ENCODE measurements at regions not wholly inside any gene's neighbourhood (a gene's known extent, or its start where the extent isn't known, plus 50 kb on each side); places are given as distances from the start of the nearest gene placed in this dataset.

GRCh38 chr5:142222866-142223558 is 101.8 kb downstream of the SPRY4 start (continued):
- TF ChIP-seq, protein P1, sequence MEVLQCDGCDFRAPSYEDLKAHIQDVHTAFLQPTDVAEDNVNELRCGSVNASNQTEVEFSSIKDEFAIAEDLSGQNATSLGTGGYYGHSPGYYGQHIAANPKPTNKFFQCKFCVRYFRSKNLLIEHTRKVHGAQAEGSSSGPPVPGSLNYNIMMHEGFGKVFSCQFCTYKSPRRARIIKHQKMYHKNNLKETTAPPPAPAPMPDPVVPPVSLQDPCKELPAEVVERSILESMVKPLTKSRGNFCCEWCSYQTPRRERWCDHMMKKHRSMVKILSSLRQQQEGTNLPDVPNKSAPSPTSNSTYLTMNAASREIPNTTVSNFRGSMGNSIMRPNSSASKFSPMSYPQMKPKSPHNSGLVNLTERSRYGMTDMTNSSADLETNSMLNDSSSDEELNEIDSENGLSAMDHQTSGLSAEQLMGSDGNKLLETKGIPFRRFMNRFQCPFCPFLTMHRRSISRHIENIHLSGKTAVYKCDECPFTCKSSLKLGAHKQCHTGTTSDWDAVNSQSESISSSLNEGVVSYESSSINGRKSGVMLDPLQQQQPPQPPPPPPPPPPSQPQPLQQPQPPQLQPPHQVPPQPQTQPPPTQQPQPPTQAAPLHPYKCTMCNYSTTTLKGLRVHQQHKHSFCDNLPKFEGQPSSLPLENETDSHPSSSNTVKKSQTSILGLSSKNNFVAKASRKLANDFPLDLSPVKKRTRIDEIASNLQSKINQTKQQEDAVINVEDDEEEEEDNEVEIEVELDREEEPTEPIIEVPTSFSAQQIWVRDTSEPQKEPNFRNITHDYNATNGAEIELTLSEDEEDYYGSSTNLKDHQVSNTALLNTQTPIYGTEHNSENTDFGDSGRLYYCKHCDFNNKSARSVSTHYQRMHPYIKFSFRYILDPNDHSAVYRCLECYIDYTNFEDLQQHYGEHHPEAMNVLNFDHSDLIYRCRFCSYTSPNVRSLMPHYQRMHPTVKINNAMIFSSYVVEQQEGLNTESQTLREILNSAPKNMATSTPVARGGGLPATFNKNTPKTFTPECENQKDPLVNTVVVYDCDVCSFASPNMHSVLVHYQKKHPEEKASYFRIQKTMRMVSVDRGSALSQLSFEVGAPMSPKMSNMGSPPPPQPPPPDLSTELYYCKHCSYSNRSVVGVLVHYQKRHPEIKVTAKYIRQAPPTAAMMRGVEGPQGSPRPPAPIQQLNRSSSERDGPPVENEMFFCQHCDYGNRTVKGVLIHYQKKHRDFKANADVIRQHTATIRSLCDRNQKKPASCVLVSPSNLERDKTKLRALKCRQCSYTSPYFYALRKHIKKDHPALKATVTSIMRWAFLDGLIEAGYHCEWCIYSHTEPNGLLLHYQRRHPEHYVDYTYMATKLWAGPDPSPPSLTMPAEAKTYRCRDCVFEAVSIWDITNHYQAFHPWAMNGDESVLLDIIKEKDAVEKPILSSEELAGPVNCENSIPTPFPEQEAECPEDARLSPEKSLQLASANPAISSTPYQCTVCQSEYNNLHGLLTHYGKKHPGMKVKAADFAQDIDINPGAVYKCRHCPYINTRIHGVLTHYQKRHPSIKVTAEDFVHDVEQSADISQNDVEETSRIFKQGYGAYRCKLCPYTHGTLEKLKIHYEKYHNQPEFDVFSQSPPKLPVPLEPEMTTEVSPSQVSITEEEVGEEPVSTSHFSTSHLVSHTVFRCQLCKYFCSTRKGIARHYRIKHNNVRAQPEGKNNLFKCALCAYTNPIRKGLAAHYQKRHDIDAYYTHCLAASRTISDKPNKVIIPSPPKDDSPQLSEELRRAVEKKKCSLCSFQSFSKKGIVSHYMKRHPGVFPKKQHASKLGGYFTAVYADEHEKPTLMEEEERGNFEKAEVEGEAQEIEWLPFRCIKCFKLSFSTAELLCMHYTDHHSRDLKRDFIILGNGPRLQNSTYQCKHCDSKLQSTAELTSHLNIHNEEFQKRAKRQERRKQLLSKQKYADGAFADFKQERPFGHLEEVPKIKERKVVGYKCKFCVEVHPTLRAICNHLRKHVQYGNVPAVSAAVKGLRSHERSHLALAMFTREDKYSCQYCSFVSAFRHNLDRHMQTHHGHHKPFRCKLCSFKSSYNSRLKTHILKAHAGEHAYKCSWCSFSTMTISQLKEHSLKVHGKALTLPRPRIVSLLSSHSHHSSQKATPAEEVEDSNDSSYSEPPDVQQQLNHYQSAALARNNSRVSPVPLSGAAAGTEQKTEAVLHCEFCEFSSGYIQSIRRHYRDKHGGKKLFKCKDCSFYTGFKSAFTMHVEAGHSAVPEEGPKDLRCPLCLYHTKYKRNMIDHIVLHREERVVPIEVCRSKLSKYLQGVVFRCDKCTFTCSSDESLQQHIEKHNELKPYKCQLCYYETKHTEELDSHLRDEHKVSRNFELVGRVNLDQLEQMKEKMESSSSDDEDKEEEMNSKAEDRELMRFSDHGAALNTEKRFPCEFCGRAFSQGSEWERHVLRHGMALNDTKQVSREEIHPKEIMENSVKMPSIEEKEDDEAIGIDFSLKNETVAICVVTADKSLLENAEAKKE (CRISPR knock-in tag; IDR thresholded peaks at IDR 0.05), result no peak
- no peak for TF ChIP-seq EZH2 (IDR thresholded peaks at IDR 0.05; ENCODE audit: low read depth, unreplicated experiment)

DNA sequence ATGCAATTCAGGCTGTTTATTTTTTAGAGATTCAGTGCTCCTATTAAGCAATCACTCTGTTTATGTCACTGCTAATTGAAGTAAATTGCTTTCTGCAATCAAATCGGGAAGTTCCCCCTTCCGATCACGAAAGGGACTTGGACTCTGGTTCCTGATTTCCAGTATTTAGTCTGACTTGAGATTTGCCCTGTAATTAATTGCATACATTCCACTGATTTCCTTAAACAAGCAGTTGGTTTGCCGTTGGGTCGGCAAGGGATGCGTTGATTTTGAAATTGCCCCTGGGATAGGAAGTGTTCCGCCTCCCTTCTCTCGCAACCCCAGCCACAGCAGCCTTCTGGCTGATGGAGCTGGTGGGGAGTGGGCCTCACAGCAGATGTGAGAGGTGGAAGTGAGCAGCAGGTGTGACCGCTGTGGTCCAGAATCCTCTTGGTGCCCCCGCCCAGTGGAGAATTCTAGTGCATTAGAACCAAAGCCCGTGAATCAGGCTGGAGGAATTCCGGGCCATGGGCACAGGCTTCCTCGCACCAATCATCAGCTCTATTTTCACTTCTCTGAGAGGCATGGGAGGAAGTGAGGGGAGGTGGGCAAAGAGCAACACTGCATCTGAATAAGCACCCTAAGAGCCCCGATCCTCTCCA is 102.5 kb downstream of the SPRY4 start:
- TF ChIP-seq ZNF331 (CRISPR knock-in tag; IDR thresholded peaks at IDR 0.05; ENCODE audit: low read depth), result no peak
- no peak for TF ChIP-seq ZNF114 (CRISPR knock-in tag; IDR thresholded peaks at IDR 0.05)
- no peak for TF ChIP-seq CREB1 (CRISPR knock-in tag; IDR thresholded peaks at IDR 0.05; ENCODE audit: low read depth)
- TF ChIP-seq EZH2 (IDR thresholded peaks at IDR 0.05; ENCODE audit: low read depth, unreplicated experiment), result no peak
- TF ChIP-seq NANOG (IDR thresholded peaks at IDR 0.05; ENCODE audit: borderline replicate concordance), result no peak
- no peak for TF ChIP-seq CTCF (conservative IDR thresholded peaks at IDR 0.05; ENCODE audit: low read depth in 2 of 2)
- TF ChIP-seq EZH2phosphoT487 (IDR thresholded peaks at IDR 0.05; ENCODE audit: unreplicated experiment), result no peak
- TF ChIP-seq JUNB (IDR thresholded peaks at IDR 0.05; ENCODE audit: unreplicated experiment), result no peak
- TF ChIP-seq STAT1 (IDR thresholded peaks at IDR 0.05; ENCODE audit: unreplicated experiment), result no peak
- Mint-ChIP-seq H3K27ac (no peak overlapping the region), H3K27me3 (ENCODE audit: insufficient read depth, low read depth, poor library complexity) (peaks cover 13% of the 10 kb centered on the region), H3K9me3 (0 out of 3 replicates have a peak, but pooled peaks cover under 1% of the 10 kb centered on the region), H3K4me3 (no peak overlapping the region), H3K4me1 (peaks cover 34% of the 10 kb centered on the region), H3K36me3 (ENCODE audit: low read depth) (0 out of 3 replicates have a peak, but pooled peaks cover under 1% of the 10 kb centered on the region)
- Histone ChIP-seq H3K9me2 (ENCODE audit: insufficient read depth) (no peaks in the 10 kb centered on the region), H3K27ac (ENCODE audit: low read depth) (0 out of 2 replicates have a peak overlapping the region, but pooled peaks have one; percentile 51), H4K20me1 (replicated peaks; ENCODE audit: insufficient read depth) (no peaks in the 10 kb centered on the region), H3K36me3 (ENCODE audit: insufficient read depth) (no peaks in the 10 kb centered on the region), H2AFZ (0 out of 2 replicates have a peak overlapping the region, but pooled peaks have one; percentile 21), H3K27me3 (ENCODE audit: insufficient read depth) (no peaks in the 10 kb centered on the region), H3K79me2 (replicated peaks; ENCODE audit: insufficient read depth) (no peaks in the 10 kb centered on the region), H3K4me2 (peak overlapping the region; percentile 15; the same call in 1 of the 2 replicates), H3K4me1 (ENCODE audit: insufficient read depth) (peaks cover 21% of the 10 kb centered on the region), H3F3A (replicated peaks; ENCODE audit: low read depth) (0 out of 2 replicates have a peak, but pooled peaks cover 17% of the 10 kb centered on the region), H3K4me3 (no peak overlapping the region)
- DNase-seq (ENCODE audit: low spot score) (no peak), ATAC-seq (no peak; the same call in 1 of the 3 replicates)

All from GM23338 (cell line).